GM18520 (cell line): ENCODE measurements at regions not wholly inside any gene's neighbourhood (a gene's known extent, or its start where the extent isn't known, plus 50 kb on each side); places are given as distances from the start of the nearest gene placed in this dataset.
"Not testable (repeated sequence)": the region's sequence is repeated elsewhere in the genome, so short reads cannot be mapped to it uniquely, and the experiment has no call there.

Experiments used
- ATAC-seq: cut with Tn5 transposase; IDR thresholded peaks from one replicate; pipeline ENCODE4 v1.9.1; 2021; ENCODE audit not compliant: unreplicated experiment

DNA sequence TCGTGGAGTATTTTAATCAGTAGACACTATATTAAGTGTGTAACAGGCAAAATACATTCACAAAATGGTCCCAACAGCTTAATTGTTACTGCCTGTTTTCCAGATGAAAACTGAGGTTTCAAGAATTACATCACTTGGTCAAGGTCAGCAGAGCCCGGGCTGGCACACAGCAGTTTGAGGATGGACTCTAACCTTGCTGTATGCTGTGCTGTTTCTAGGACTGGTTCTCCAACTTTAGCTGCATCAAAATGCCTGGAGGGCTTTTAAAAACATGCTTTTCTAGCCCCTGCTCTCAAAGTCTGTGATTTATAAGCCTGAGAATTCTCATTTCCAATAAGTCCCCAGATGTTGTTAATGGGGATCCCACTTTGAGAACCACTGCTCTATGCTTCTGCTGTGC lies 247.1 kb upstream of the FZD8 start:
- ATAC-seq: no peak

DNA sequence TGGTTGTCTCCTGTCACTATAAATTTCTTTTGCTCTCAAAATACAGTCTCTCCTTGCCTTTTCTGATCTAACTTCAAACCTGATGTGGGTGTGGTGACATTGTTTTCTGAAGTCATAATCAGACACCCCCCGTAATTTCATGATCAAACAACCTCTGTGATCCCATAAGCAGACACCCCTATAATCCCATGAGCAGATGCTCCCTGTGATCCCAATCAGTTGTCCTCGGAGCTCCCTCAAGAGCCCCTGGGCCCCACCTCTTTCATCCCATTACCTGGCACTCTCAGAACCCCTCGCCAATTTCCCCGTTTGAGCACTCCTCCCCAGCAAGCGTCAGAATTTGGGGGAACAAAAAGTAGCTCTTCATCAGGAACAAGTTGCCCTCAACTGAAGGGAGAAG lies 246.3 kb upstream of the FZD8 start:
- no peak for ATAC-seq

DNA sequence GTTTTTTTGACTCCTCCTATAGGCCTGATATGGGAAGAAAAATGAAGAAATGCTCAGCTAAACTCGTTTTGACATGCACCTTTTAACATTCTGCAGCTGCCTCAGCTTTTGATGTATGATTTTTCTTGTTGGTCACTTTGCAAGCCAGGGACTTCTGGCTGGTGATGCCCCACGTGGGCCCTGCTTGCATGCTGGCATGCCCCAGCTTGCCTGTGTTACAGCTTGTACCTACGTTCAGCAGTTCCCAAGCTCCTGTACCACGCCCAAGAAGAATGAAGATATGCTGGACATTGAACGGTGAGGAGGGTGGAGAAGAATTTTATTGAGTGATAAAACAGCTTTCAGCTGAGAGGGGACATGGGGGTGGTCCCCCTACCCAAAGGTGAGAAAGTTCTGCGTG lies 245.6 kb upstream of the FZD8 start:
- ATAC-seq: no peak

DNA sequence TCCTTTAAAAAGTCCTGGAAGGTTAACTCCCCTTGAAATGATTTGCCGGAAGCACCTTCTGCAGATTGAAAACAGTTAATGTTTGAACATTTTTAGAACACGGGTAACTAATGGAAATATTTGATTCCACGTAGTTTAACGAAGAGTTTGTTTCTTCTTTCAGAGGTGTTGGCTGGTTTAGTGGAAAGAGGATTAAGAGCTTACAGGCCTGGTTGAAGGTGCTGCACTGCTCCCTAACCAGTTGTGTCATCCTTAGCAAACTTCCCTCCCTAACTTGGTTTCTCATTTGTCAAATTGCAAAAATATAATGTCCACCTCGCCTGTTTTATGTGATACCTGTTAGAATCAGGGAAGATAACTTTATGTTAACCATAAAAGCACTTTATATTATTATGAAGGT lies 243.0 kb upstream of the FZD8 start:
- no peak for ATAC-seq

DNA sequence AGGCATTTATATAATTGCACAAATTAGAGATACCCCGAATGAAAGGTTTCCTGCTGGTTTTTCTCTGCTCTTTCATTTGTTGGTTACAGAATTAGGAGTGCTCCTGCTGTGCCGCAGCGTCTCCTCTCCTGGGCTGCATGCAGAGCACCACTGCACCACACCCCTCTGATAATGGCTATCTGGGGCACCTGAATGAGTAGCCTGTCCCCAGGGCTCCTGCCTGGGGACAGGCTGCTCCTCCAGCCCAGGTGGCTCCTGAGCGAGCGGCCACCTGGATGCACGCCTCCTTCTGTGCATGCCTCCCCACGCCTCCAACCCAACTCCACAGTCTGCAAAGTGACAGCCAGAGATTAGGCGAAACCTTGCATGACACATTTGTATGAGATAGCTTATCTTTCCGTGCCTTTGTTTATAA lies 242.6 kb upstream of the FZD8 start:
- no peak for ATAC-seq

DNA sequence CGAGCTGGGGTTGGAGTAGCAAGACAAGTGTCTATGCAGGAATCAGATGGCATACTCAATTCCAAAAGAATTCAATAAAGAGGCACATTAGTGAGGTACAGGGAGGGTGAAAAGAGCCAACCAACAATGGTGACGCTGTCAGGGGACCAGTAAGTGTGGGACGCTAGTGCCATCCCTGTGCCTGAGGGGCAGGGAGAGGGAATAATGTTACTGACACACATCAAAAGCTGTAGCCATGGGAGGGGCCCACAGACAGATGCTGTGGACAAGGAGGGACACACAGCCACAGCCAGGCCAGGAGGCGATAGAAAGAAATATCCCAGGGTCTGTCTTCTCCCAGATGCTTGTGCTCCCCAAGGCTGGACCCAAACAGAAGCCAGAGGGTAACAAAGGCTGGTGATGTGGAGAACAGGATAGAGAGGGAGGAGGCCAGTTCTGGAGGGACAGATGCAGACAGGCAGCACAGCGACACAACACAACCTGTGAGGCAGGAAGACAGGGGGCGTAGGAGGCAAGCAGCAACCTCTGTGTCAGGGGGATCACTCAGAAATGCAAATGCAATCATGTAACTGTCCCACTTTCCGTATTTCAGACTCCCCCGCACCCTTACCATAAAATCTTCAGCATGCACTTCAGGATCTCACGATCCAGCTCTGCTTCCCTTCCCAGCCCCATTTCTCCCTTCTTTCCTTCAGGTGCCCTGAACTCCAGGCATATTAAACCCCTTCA lies 240.5 kb upstream of the FZD8 start:
- ATAC-seq: no peak

DNA sequence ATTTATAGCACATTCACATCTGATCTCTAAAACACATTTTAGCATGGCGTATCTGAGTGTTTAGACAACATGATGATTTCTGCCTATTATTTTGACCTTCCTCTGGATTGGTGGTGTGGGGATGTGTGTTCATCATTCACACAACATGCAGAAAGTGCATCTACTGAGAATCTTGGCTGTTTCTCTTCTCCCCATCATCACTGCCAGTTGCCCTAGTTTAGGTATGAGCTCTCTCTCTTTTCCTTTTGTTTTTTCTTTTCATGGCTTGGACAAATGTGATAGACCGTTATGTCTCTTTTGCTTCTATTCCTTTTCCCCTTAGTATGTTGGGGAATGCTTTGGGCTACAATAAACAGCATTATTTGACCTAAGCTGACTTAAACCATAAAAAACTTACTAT lies 239.2 kb upstream of the FZD8 start:
- ATAC-seq: no peak

DNA sequence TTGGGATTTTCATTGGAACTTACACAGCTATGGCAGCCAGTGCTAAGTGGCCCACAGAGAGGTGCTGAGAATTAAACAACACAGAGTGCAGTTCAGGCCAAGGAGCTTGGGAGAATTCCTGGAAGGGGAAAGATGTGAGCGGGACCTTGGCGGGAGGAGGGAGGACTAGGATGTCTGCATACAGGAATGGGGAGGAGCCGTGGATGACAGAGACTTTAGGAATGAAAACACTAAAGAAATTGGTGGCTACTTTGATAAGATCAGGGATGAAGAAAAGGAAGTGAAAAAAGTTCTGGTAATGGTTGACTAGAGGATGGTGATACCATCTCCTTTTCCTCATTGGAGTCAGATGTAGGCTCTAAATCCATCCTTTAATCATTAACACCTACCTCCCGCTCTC lies 234.2 kb upstream of the FZD8 start:
- no peak for ATAC-seq

DNA sequence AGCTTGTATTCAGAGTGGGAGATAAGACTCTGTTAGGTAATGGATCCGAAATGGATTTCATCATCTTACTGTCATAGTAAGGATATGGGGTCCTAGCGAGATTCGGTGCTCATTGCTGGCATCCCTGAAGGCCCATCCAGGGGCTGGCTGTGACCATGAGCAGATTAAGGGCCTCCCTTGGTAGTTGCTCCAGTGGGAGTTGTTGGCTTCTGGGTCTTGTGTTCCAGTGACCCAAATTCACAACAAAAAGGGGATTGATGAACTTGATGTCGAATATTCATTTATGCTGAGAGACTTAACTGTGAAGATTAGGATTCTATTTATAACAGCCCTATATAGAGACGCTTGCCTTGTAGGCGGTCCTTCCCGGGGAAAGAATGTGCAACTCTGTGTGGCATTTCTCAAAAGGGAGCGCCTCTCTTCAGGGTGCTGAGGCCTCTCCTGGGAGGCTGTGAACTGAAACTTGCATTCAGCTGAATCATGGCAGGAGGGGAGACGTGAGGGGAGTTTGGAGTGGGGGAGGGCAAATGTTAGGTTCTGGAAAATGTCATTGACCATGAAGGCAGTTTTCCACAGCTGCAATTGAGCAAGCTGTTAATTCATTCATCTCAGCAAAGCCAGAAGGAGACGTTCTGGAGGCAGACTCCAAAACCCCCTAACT lies 233.1 kb upstream of the FZD8 start:
- no peak for ATAC-seq

DNA sequence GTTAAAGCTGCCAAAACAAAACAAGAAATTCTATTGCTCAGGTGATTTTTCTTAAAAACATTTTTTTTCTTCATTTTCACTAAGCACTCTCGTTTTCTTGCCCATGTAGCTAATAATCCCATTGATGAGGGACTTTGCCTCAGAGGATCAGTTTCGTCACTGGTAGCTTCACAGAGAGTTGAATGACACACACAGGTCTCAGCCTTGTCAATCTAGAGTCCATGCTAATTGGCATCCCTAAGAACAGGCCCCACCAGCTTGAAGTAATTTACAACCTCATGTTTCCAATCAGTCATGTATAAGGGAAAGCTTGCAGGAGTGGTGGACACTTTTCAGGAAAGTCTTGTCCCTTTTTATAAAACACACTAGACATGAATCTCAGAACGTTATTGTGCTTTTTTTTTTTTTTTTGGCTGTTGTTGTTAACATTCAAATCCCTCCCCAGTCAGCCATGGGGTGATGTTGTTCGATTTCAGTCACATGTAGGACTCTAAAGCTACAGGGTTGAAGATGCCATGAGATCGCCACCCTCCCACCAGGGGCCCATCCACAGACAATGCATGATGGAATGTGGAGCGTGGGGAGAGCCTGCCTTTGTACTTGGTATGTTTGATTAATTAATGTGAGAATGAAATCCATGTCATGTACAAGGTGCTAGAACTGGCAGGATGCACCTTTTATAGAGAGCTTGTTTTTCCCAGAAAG lies 232.4 kb upstream of the FZD8 start:
- ATAC-seq: no peak

DNA sequence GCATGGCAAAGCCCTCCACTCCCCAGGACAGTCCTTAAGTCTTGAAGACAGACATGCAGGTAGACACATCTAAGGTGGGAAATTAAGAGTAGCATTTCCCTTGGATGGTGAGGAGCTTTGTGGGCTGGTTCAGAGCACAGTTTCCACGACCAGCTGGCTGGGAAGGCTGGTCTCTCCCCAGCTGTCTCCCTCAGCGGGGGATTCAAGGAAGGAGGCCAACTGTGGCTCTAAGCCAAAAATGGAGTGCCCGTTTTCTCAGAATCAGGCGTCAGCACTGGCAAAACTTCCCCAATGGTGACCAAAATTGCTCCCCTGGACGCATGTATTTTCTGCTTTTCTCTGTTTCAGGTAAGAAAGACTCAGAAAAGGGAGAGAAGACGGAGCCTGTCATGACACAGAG lies 230.6 kb upstream of the FZD8 start:
- ATAC-seq: no peak

DNA sequence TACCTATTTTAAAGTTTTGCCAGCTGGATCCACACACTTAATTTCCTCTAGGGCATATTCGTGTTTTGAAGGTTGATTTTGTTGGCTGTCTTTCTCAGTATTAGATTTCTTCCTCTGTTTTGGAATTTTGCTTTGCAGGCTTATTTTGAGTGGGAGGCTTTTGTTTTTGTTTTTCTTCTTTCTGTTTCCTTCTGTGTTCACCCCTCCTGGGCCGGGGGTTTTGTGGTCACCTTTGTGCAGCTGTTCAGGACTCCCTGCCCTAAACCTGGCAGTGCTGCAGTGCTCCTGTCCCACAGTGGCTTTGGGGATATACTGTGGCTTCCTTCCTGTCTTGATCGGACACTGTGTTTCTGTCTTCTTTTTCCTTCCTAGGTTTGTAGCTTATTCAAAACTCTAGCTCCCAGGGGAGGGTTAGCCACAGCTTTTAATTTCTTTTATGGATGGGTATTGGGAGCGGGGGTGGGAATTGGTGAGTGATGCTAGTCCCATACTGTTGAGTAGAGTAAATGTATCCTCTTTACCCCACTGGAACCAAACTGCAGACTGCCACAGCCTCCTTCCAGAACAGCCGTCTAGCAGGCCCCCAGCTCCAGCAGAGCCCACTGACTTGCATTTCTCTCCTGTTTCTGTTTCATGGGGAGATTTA lies 228.7 kb upstream of the FZD8 start:
- no peak for ATAC-seq

DNA sequence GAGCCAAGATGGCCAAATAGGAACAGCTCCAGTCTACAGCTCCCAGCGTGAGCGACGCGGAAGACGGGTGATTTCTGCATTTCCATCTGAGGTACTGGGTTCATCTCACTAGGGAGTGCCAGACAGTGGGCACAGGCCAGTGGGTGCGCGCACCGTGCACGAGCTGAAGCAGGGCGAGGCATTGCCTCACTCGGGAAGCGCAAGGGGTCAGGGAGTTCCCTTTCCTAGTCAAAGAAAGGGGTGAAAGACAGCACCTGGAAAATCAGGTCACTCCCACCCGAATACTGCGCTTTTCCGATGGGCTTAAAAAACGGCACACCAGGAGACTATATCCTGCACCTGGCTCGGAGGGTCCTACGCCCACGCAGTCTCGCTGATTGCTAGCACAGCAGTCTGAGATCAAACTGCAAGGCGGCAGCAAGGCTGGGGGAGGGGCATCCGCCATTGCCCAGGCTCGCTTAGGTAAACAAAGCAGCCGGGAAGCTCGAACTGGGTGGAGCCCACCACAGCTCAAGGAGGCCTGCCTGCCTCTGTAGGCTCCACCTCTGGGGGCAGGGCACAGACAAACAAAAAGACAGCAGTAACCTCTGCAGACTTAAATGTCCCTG lies 216.7 kb upstream of the FZD8 start:
- not testable (repeated sequence) for ATAC-seq

DNA sequence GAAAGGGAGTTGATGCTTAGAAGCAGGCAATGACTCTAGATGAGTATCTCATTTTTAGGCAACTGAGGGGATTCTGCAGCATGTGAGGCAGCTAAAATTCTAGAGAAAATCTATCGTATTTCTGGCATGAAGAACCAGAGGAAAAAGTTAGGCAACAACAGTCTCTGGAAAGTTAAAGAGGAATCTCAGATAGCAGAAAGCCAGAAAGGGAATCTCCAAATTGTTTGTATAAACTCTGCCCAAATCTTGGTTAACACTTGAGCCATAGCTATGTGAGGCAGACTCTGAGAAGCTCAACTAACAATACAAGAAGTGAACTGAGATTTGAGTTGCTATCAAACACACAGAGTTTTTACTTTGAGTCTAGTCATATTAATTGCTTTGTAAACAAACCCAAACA lies 215.8 kb upstream of the FZD8 start:
- ATAC-seq: no peak

DNA sequence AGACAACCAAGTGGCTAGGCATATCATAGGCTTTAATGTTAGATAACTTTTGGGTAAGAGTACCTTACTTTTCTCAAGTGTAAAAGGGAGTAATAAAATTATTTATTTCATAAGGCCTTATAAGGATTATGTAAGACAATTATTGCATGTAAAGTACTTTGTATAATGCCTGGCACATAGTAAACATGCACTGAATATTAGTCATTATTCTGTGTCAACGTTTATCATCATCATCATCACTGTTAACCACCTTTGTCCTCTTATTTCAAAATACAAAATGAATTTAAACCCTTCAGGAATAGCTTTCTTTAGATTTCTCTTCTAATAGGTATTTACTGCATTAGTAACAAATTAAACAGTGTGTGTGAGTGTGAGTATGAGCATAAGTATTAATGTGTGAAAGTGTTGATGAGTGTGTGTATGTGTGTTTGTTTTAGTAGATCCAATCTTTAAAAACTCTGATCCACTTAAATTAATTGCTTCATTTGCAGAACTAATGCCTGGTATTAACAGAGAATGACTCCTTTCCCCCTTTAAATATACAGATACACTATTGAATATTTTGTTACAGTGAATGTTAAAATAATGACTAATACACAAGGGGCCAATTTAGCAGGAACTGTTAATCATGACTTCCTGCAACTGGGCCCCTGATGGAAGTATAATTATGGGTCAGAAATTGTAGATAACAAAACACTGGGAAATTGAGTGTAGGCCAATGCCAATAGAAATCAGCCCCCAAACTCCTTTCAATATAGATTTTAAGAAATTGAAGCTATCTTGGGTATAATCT lies 213.3 kb upstream of the FZD8 start:
- ATAC-seq: no peak

DNA sequence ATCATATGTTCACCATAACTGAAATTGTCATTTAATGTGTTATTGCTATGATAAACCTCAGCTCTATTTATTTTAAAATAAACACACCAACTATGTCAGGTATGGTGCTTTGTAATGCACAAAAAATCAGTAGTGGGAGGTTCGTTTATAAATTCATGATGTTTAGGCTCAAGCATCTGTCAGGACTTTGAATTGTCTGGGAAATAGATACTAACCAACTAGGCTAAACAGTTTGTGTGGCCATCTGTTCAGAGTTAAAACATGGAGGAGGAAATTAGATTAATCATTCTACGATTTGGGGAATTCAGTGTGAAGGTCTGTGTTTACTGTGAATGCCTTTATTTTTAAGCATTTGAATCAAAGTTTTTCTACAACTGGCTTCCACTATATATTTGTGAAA lies 212.6 kb upstream of the FZD8 start:
- no peak for ATAC-seq

DNA sequence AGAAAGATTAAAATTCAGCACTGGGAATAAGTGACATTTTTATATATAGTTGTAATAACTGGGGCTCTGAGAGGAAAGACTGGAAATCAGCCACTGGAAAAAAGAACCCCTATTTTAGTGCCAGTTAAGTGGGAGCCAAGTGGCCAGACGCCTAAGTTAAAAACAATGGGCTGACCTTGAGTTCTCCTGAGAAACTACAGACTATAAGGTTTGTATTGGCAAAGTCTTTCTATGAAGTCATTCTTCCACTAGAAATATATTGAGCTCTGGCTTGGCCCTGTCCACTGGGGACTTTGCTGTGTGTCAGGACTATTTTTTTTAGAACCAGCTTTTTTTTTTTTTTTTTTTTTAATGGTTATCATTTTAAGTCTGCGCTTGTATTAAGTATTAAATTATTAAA lies 210.6 kb upstream of the FZD8 start:
- ATAC-seq: no peak

DNA sequence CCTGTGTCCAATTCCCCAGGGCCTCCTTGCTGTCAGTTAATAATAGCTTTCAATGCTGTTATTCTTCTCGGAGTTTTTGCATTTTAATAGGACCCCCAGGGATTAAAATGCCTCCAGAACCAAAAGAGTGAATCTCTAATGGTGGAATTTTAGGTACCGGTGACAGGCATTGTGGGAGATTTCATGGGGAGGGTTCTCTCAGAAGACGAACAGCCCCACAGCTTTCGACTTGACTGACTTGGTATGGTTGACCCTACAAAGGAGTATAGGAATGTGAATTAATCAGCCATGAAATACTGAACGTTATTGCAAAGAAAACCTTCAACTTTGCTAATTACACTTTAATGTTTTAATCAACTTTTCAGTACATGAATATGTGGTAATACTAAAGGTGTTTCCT lies 206.3 kb upstream of the FZD8 start:
- no peak for ATAC-seq

DNA sequence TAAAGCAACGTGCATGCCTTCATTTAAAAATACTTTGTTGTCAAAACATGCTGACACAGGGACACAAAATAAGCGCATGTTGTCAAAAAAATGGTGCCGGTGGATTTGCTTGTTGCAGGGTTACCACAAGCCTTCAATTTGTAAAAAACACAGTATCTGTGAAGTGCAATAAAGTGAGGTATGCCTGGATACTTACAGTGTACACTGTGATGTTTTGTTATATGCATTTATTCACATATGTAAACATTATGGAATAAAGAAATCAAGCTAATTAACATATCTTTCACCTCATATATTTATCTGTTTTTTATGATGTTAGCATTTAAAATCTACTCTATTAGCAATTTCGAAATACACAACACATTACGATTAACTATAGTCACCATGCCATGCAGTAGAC lies 202.6 kb upstream of the FZD8 start:
- no peak for ATAC-seq

DNA sequence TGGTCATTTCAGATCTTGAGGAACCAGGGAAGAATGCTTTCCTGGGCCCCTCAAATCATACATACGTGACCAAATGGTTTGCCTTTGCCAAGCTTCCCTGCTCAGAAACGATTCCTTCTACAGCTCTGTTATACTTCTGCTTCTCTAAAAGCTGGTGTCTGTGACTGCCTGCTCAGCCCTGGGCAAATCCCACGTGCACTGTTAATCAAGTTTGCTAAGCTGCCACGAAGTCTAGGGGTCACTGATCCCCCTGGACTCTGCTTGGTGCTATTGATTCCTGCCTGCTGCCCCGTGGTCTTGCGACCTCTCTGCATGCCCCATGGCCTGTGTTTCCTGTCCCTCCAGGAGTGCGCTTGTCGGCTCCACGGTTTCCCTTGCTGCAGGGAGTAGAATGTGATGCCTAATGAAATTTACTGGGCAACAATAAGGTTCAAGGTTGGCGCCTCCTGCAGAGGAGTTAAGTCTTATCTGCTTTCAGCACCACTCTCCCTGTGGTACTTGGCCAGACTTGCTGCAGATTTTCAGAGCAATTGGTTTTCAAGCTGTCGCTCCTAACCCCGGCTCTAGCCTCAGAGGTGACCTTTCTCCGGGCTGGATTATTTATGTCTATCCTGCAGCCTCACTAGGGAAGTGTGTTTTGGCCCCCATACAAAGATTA lies 201.6 kb upstream of the FZD8 start:
- ATAC-seq: no peak
